ENCODE measurements at regions not wholly inside any gene's neighbourhood (a gene's known extent, or its start where the extent isn't known, plus 50 kb on each side); places are given as distances from the start of the nearest gene placed in this dataset.

- TF ChIP-seq POLR2A (IDR thresholded peaks at IDR 0.05; ENCODE audit: low read length) (no peak), GATA1 (IDR thresholded peaks at IDR 0.05; ENCODE audit: low read depth, low read length) (no peak)
Observed at GRCh38 chr4:30924495-30924894, 204.3 kb downstream of the PCDH7 start.
